C4-2B (cell line): ENCODE measurements at regions not wholly inside any gene's neighbourhood (a gene's known extent, or its start where the extent isn't known, plus 50 kb on each side); places are given as distances from the start of the nearest gene placed in this dataset.
"Not testable (repeated sequence)": the region's sequence is repeated elsewhere in the genome, so short reads cannot be mapped to it uniquely, and the experiment has no call there.

ENCODE experiments used
- CTCF ChIP-seq: fragments of 450-650 bp; conservative IDR thresholded peaks from 2 replicates; pipeline ENCODE4 v1.5.1; 2017; ENCODE audit warnings: mild to moderate bottlenecking
- ZFX ChIP-seq: fragments of 450-650 bp; IDR thresholded peaks from 2 replicates; pipeline ENCODE4 v1.6.1; 2017

GRCh38 chr12:47306773-47307679, 227.3 kb upstream of the AMIGO2 start:
- TF ChIP-seq CTCF, ZFX: not testable (repeated sequence)
